Adrenal gland (tissue), 9 donors: ENCODE measurements at regions not wholly inside any gene's neighbourhood (a gene's known extent, or its start where the extent isn't known, plus 50 kb on each side); places are given as distances from the start of the nearest gene placed in this dataset.
"Not testable (repeated sequence)": the region's sequence is repeated elsewhere in the genome, so short reads cannot be mapped to it uniquely, and the experiment has no call there.

ENCODE experiments used
- DNase-seq, 7 donors: peaks; one replicate each; pipeline ENCODE4 v3.0.0-alpha.2; 2019 to 2020
- H3K27ac ChIP-seq, 5 donors: fragments of 200-600 bp; sonication (generic) in 4 of 5; 1 replicate in 3 of 5; 2 replicates in 2 of 5; pipeline versions ENCODE4 v1.5.1 to v1.8.0; 2016 to 2020; ENCODE audit warnings: mild to moderate bottlenecking in 1 of 5
- H3K27me3 ChIP-seq: fragments of 200-600 bp; 2 replicates; pipeline ENCODE4 v1.8.0; 2021
- H3K36me3 ChIP-seq, 2 donors: fragments of 200-600 bp; replicated peaks in 1 of 2; 1 replicate in 1 of 2; 2 replicates in 1 of 2; pipeline versions ENCODE4 v1.5.1 to v1.8.0; 2018 to 2022
- H3K4me1 ChIP-seq, 2 donors: fragments of 200-600 bp; replicated peaks in 1 of 2; 1 replicate in 1 of 2; 2 replicates in 1 of 2; pipeline versions ENCODE4 v1.5.1 to v1.8.0; 2018 to 2021
- H3K4me3 ChIP-seq, 4 donors: fragments of 200-600 bp; sonication (generic) in 3 of 4; one replicate each; pipeline ENCODE4 v1.5.1; 2016 to 2018
- H3K9me3 ChIP-seq, 3 donors: fragments of 200-600 bp; sonication (generic) in 1 of 3; replicated peaks in 1 of 3; 1 replicate in 2 of 3; 2 replicates in 1 of 3; pipeline versions ENCODE4 v1.5.1 to v1.8.0; 2016 to 2021
- CTCF ChIP-seq, 6 experiments: fragments of 450-650 bp in 4 of 6; fragments of 200-600 bp in 2 of 6; sonication (generic) in 1 of 6; IDR thresholded peaks; 1 replicate in 5 of 6; 2 replicates in 1 of 6; pipeline versions ENCODE4 v1.5.1 to v1.8.0; 2016 to 2021; ENCODE audit warnings: antibody characterized with exemption in 6 of 6, mild to moderate bottlenecking in 2 of 6, moderate library complexity in 1 of 6
- POLR2A ChIP-seq, 2 donors: fragments of 450-650 bp; IDR thresholded peaks; one replicate each; pipeline ENCODE4 v1.6.1; 2017; ENCODE audit warnings: antibody characterized with exemption in 2 of 2, mild to moderate bottlenecking in 2 of 2, moderate library complexity in 1 of 2
- WGBS, 4 donors: extraction: QIAGEN DNeasy Blood & Tissue Kit in 2 of 4; methylation state at CpG; one replicate each; pipeline versions ENCODE4 v1.1.5 to v1.1.7; 2013 to 2017; 5-methylcytosine and 5-hydroxymethylcytosine counted together
- intact Hi-C, 2 donors: fragments of 100-400 bp; cut with DNase I; formaldehyde crosslinking; loops; one replicate each; pipeline versions ENCODE4 v1.14.1 to v1.15.0; 2022 to 2023
- donor health status: healthy with polysubstance abuse.
- donor health status: Bipolar disorder and iron deficiency.
- donor health status: DM: yes; HTN: yes; CAD: no.
- donor health status: DM: no; HTN: no; CAD: no.
- donor health status: DM: no; HTN: no; CAD: no.

GRCh38 chr21:28174701-28175100 lies 818.0 kb downstream of the LTN1 start:
- Histone ChIP-seq H3K36me3 (no peaks in the 10 kb centered on the region), H3K27ac (no peak overlapping the region), H3K4me3 (no peak overlapping the region), H3K9me3 (no peaks in the 10 kb centered on the region), H3K4me1 (no peaks in the 10 kb centered on the region), H3K27me3 (no peaks in the 10 kb centered on the region)
- intact Hi-C loops = no loop called here
- no peak for TF ChIP-seq POLR2A (IDR thresholded peaks at IDR 0.05)
- TF ChIP-seq CTCF (IDR thresholded peaks at IDR 0.05) = no peak
- no peak for DNase-seq

- DNase-seq = no peak
- H3K27ac ChIP-seq = no peak overlapping the region
- WGBS, 4 donors = 71 to 86% (median 82%) methylated on average over 2 of the region's 2 CpGs
- intact Hi-C loops = no loop called here
- no peaks in the 10 kb centered on the region for H3K4me1 ChIP-seq
- no peaks in the 10 kb centered on the region for H3K27me3 ChIP-seq
- H3K36me3 ChIP-seq = no peaks in the 10 kb centered on the region
- H3K9me3 ChIP-seq = no peaks in the 10 kb centered on the region
- no peak for TF ChIP-seq CTCF (IDR thresholded peaks at IDR 0.05)
- no peak overlapping the region for H3K4me3 ChIP-seq
Measured at GRCh38 chr21:28174006-28174405, 818.7 kb downstream of the LTN1 start.

- DNase-seq = no peak
- Histone ChIP-seq H3K27ac (no peak overlapping the region), H3K4me3 (no peak overlapping the region), H3K9me3 (no peaks in the 10 kb centered on the region), H3K27me3 (no peaks in the 10 kb centered on the region), H3K4me1 (no peaks in the 10 kb centered on the region), H3K36me3 (no peaks in the 10 kb centered on the region)
- intact Hi-C loops = no loop called here
- TF ChIP-seq POLR2A (IDR thresholded peaks at IDR 0.05) = no peak
- TF ChIP-seq CTCF (IDR thresholded peaks at IDR 0.05) = no peak
- WGBS, 4 donors = 83 to 92% (median 89%) methylated on average over 2 of the region's 2 CpGs
Measured at GRCh38 chr21:28172376-28172775, 820.3 kb downstream of the LTN1 start.

GRCh38 chr21:28167366-28167765 lies 825.3 kb downstream of the LTN1 start:
- no peak for DNase-seq
- H3K4me1 ChIP-seq = no peaks in the 10 kb centered on the region
- no peak overlapping the region for H3K4me3 ChIP-seq
- H3K36me3 ChIP-seq = no peaks in the 10 kb centered on the region
- no peaks in the 10 kb centered on the region for H3K27me3 ChIP-seq
- no peaks in the 10 kb centered on the region for H3K9me3 ChIP-seq
- H3K27ac ChIP-seq = no peak overlapping the region
- TF ChIP-seq POLR2A (IDR thresholded peaks at IDR 0.05) = no peak
- TF ChIP-seq CTCF (IDR thresholded peaks at IDR 0.05) = no peak
- intact Hi-C loops = no loop called here

GRCh38 chr21:28164519-28164918 lies 828.2 kb downstream of the LTN1 start:
- DNase-seq, H3K9me3 ChIP-seq, H3K4me1 ChIP-seq, H3K36me3 ChIP-seq, H3K27me3 ChIP-seq, H3K4me3 ChIP-seq, intact Hi-C loops, H3K27ac ChIP-seq: not testable (repeated sequence)
- WGBS, 4 donors = 79 to 87% (median 84%) methylated on average over 9 of the region's 9 CpGs

GRCh38 chr21:28162052-28162451 lies 830.6 kb downstream of the LTN1 start:
- intact Hi-C loops, H3K9me3 ChIP-seq, DNase-seq, H3K4me1 ChIP-seq, H3K27me3 ChIP-seq, H3K36me3 ChIP-seq, H3K27ac ChIP-seq, H3K4me3 ChIP-seq: not testable (repeated sequence)
- WGBS, 4 donors = 84 to 93% (median 85%) methylated on average over 15 of the region's 15 CpGs
